H9 (cell line): ENCODE measurements at regions not wholly inside any gene's neighbourhood (a gene's known extent, or its start where the extent isn't known, plus 50 kb on each side); places are given as distances from the start of the nearest gene placed in this dataset.

Source experiments
- DNase-seq: peaks from one replicate; pipeline ENCODE4 v3.0.0-alpha.2; 2017
- H2AFZ ChIP-seq: one replicate; pipeline ENCODE4 v1.6.1; 2013; ENCODE audit warnings: mild to moderate bottlenecking, low read length, control low read depth, moderate library complexity
- H2AK5ac ChIP-seq: 2 replicates; pipeline ENCODE4 v1.6.1; 2013; ENCODE audit warnings: low read length, control low read depth, mixed read lengths; ENCODE audit not compliant: insufficient read length
- H2BK120ac ChIP-seq: one replicate; pipeline ENCODE4 v1.6.1; 2013; ENCODE audit warnings: low read depth, mild to moderate bottlenecking, low read length, control low read depth, inconsistent platforms; ENCODE audit not compliant: poor library complexity, severe bottlenecking
- H2BK12ac ChIP-seq: 2 replicates; pipeline ENCODE4 v1.6.1; 2013; ENCODE audit warnings: low read length, control low read depth, mixed read lengths, low read depth; ENCODE audit not compliant: insufficient read length
- H2BK15ac ChIP-seq: 2 replicates; pipeline ENCODE4 v1.6.1; 2013; ENCODE audit warnings: low read depth, low read length, control low read depth
- H2BK20ac ChIP-seq: one replicate; pipeline ENCODE4 v1.6.1; 2013; ENCODE audit warnings: low read depth, mild to moderate bottlenecking, low read length, control low read depth, inconsistent platforms; ENCODE audit not compliant: poor library complexity, severe bottlenecking
- H2BK5ac ChIP-seq: 2 replicates; pipeline ENCODE4 v1.6.1; 2013; ENCODE audit warnings: low read length, control low read depth, mixed read lengths; ENCODE audit not compliant: insufficient read length
- H3K14ac ChIP-seq: 2 replicates; pipeline ENCODE4 v1.6.1; 2013; ENCODE audit warnings: low read length, control low read depth; ENCODE audit not compliant: insufficient read depth
- H3K18ac ChIP-seq: 2 replicates; pipeline ENCODE4 v1.6.1; 2013; ENCODE audit warnings: low read depth, mild to moderate bottlenecking, mixed read lengths, low read length, control low read depth; ENCODE audit not compliant: insufficient read length
- H3K23ac ChIP-seq: 2 replicates; pipeline ENCODE4 v1.6.1; 2013; ENCODE audit warnings: low read length, control low read depth, mixed read lengths, low read depth; ENCODE audit not compliant: insufficient read length
- H3K23me2 ChIP-seq: 2 replicates; pipeline ENCODE4 v1.6.1; 2013; ENCODE audit warnings: low read depth, mild to moderate bottlenecking, mixed read lengths, low read length, control low read depth; ENCODE audit not compliant: insufficient read length, poor library complexity, severe bottlenecking
- H3K27ac ChIP-seq: 2 replicates; pipeline ENCODE4 v1.5.1; 2013; ENCODE audit warnings: low read length, control low read depth, mixed read lengths, low read depth; ENCODE audit not compliant: insufficient read length
- H3K27me3 ChIP-seq: 2 replicates; pipeline ENCODE4 v1.6.1; 2013; ENCODE audit warnings: low read length, control low read depth, inconsistent platforms; ENCODE audit not compliant: insufficient read depth
- H3K4ac ChIP-seq: 2 replicates; pipeline ENCODE4 v1.6.1; 2013; ENCODE audit warnings: low read depth, mild to moderate bottlenecking, control low read depth, inconsistent platforms, low read length, moderate library complexity
- H3K4me1 ChIP-seq: 2 replicates; pipeline ENCODE4 v1.6.1; 2013; ENCODE audit warnings: low read length, control low read depth, inconsistent platforms; ENCODE audit not compliant: insufficient read depth
- H3K4me2 ChIP-seq: 2 replicates; pipeline ENCODE4 v1.6.1; 2013; ENCODE audit warnings: low read length, control low read depth, mixed read lengths; ENCODE audit not compliant: insufficient read length, insufficient read depth
- H3K56ac ChIP-seq: 2 replicates; pipeline ENCODE4 v1.6.1; 2013; ENCODE audit warnings: low read depth, mild to moderate bottlenecking, mixed read lengths, low read length, control low read depth; ENCODE audit not compliant: insufficient read length
- H3K79me1 ChIP-seq: 2 replicates; pipeline ENCODE4 v1.6.1; 2013; ENCODE audit warnings: low read depth, mild to moderate bottlenecking, moderate library complexity, low read length, control low read depth, inconsistent platforms; ENCODE audit not compliant: insufficient read depth, poor library complexity, severe bottlenecking
- H3K79me2 ChIP-seq: 2 replicates; pipeline ENCODE4 v1.6.1; 2013; ENCODE audit warnings: low read length, control low read depth, inconsistent platforms; ENCODE audit not compliant: insufficient read depth
- H3K9ac ChIP-seq: 2 replicates; pipeline ENCODE4 v1.6.1; 2013; ENCODE audit warnings: low read length, control low read depth, mixed read lengths; ENCODE audit not compliant: insufficient read length; ENCODE audit errors: extremely low read depth
- H3K9me3 ChIP-seq: one replicate; pipeline ENCODE4 v1.6.1; 2013; ENCODE audit warnings: low read depth, low read length, inconsistent platforms; ENCODE audit not compliant: control insufficient read depth
- H3T11ph ChIP-seq: one replicate; pipeline ENCODE4 v1.6.1; 2013; ENCODE audit warnings: mild to moderate bottlenecking, low read length, control low read depth, inconsistent platforms
- H4K20me1 ChIP-seq: one replicate; pipeline ENCODE4 v1.6.1; 2013; ENCODE audit not compliant: control insufficient read depth, insufficient read length, insufficient read depth
- H4K5ac ChIP-seq: 2 replicates; pipeline ENCODE4 v1.6.1; 2013; ENCODE audit warnings: low read depth, mild to moderate bottlenecking, mixed read lengths, low read length, control low read depth; ENCODE audit not compliant: insufficient read length
- H4K8ac ChIP-seq: replicated peaks from 2 replicates; pipeline ENCODE4 v1.6.1; 2013; ENCODE audit warnings: low read length, control low read depth, mixed read lengths, low read depth; ENCODE audit not compliant: insufficient read length
- H4K91ac ChIP-seq: 2 replicates; pipeline ENCODE4 v1.6.1; 2013; ENCODE audit warnings: low read depth, mild to moderate bottlenecking, moderate library complexity, mixed read lengths, low read length, control low read depth; ENCODE audit not compliant: insufficient read length
- H3K27ac Mint-ChIP-seq, 3 experiments: 2 replicates in 2 of 3; 3 replicates in 1 of 3; pipeline ENCODE4 v1.8.0; 2020 to 2021; ENCODE audit warnings: mixed read lengths in 3 of 3, mild to moderate bottlenecking in 1 of 3, moderate library complexity in 1 of 3
- H3K27me3 Mint-ChIP-seq: 2 replicates; pipeline ENCODE4 v1.8.0; 2021; ENCODE audit warnings: low read depth, mild to moderate bottlenecking, moderate library complexity, mixed read lengths
- H3K36me3 Mint-ChIP-seq, 3 experiments: 2 replicates in 2 of 3; 3 replicates in 1 of 3; pipeline ENCODE4 v1.8.0; 2020 to 2021; ENCODE audit warnings: low read depth in 3 of 3, mixed read lengths in 3 of 3; ENCODE audit not compliant: insufficient read depth in 1 of 3
- H3K4me1 Mint-ChIP-seq, 2 experiments: 2 replicates each; pipeline ENCODE4 v1.8.0; 2020; ENCODE audit warnings: mixed read lengths in 2 of 2
- H3K4me3 Mint-ChIP-seq, 2 experiments: 2 replicates in 1 of 2; 3 replicates in 1 of 2; pipeline ENCODE4 v1.8.0; 2020 to 2021; ENCODE audit warnings: mild to moderate bottlenecking in 2 of 2, mixed read lengths in 2 of 2, moderate library complexity in 1 of 2
- H3K9me3 Mint-ChIP-seq, 2 experiments: 2 replicates in 1 of 2; 3 replicates in 1 of 2; pipeline ENCODE4 v1.8.0; 2020; ENCODE audit warnings: mild to moderate bottlenecking in 2 of 2, mixed read lengths in 2 of 2, moderate library complexity in 1 of 2
- WGBS: extraction: QIAGEN DNeasy Blood & Tissue Kit; methylation state at CpG from one replicate; pipeline ENCODE4 v1.1.7; 2013; ENCODE audit warnings: missing lambda C conversion rate, low lambda C conversion rate, mixed read lengths; ENCODE audit not compliant: insufficient read length; ENCODE audit errors: extremely low coverage; 5-methylcytosine and 5-hydroxymethylcytosine counted together
- TF ChIP-seq, protein P1 (sequence below): fragments of 200-600 bp; sonication (generic); conservative IDR thresholded peaks from 3 replicates; pipeline ENCODE4 v1.8.0; 2021; ENCODE audit warnings: antibody characterized with exemption, mild to moderate bottlenecking

DNA sequence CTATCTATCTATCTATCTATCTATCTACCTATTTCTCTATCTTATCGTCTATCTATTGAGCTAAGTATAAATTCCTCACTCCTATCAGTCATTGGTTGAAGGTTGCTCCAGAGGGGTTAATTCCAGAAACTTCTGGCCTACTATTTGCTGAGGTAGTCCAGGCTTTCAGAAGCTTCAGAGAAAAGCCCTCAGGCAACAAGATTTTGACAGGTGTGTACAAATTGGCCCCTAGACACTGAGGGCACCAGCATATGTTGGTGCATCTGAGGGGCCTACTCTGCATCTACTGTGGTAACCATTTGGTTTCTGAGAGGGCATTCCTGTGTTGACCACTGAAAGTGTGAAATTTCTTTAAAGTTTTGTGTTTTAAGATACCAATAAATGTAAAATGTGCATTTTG is 265.2 kb upstream of the B3GALT2 start:
- no peak overlapping the region for H3K4me2 ChIP-seq
- H3K27ac Mint-ChIP-seq, result no peak overlapping the region
- no peak overlapping the region for H3K4ac ChIP-seq
- H3K27ac ChIP-seq, result no peak overlapping the region
- no peaks in the 10 kb centered on the region for H3K36me3 Mint-ChIP-seq
- H2BK5ac ChIP-seq, result no peak overlapping the region
- H3K79me2 ChIP-seq, result no peaks in the 10 kb centered on the region
- H3K27me3 Mint-ChIP-seq, result no peaks in the 10 kb centered on the region
- no peak overlapping the region for H4K8ac ChIP-seq
- H3K9ac ChIP-seq, result no peak overlapping the region
- H2AFZ ChIP-seq, result no peak overlapping the region
- no peak overlapping the region for H4K91ac ChIP-seq
- no peak overlapping the region for H3K18ac ChIP-seq
- WGBS, result no CpG with 5 or more reads among the region's 1 CpG
- H4K20me1 ChIP-seq, result no peaks in the 10 kb centered on the region
- no peak overlapping the region for H2BK20ac ChIP-seq
- H3K23ac ChIP-seq, result no peak overlapping the region
- no peak for DNase-seq
- no peaks in the 10 kb centered on the region for H3K79me1 ChIP-seq
- no peaks in the 10 kb centered on the region for H3K23me2 ChIP-seq
- no peaks in the 10 kb centered on the region for H3K9me3 ChIP-seq
- no peak overlapping the region for H3K56ac ChIP-seq
- H2AK5ac ChIP-seq, result no peak overlapping the region
- no peak overlapping the region for H2BK15ac ChIP-seq
- no peak overlapping the region for H2BK12ac ChIP-seq
- no peak overlapping the region for H3K4me3 Mint-ChIP-seq
- H3K4me1 Mint-ChIP-seq, result peaks cover 5 to 6% of the 10 kb centered on the region in 2 experiments; a peak in 2 of 4 replicates
- H2BK120ac ChIP-seq, result no peak overlapping the region
- H3K9me3 Mint-ChIP-seq, result no peaks in the 10 kb centered on the region
- TF ChIP-seq, protein P1, sequence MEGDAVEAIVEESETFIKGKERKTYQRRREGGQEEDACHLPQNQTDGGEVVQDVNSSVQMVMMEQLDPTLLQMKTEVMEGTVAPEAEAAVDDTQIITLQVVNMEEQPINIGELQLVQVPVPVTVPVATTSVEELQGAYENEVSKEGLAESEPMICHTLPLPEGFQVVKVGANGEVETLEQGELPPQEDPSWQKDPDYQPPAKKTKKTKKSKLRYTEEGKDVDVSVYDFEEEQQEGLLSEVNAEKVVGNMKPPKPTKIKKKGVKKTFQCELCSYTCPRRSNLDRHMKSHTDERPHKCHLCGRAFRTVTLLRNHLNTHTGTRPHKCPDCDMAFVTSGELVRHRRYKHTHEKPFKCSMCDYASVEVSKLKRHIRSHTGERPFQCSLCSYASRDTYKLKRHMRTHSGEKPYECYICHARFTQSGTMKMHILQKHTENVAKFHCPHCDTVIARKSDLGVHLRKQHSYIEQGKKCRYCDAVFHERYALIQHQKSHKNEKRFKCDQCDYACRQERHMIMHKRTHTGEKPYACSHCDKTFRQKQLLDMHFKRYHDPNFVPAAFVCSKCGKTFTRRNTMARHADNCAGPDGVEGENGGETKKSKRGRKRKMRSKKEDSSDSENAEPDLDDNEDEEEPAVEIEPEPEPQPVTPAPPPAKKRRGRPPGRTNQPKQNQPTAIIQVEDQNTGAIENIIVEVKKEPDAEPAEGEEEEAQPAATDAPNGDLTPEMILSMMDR, result no peak
- H3T11ph ChIP-seq, result no peak overlapping the region
- no peaks in the 10 kb centered on the region for H3K4me1 ChIP-seq
- no peak overlapping the region for H3K14ac ChIP-seq
- H4K5ac ChIP-seq, result no peak overlapping the region
- H3K27me3 ChIP-seq, result no peaks in the 10 kb centered on the region
